ENCODE measurements at regions not wholly inside any gene's neighbourhood (a gene's known extent, or its start where the extent isn't known, plus 50 kb on each side); places are given as distances from the start of the nearest gene placed in this dataset.

DNA sequence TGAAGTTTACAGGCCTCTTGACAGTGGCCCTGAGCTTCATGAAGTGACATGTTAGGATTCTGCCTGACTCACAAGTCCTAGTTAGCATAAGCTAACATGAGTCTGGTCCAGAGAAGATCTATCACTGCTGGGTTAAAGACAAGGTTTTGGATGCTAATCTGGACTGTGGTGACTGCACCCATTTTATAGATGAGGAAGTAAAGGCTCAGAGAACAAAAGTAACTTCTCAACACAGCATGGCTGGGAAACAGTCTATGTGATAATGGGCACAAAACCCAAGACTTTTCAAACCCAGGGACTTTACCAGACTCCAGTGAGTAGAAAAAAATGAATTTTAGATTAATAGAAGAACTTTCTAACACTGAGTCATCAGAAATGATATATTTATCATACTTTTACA lies 236.8 kb upstream of the IRX5 start:
- intact Hi-C loops (cut with DNase I; ENCODE audit: low total_unique reads) = no loop called here
- no peak for DNase-seq
- TF ChIP-seq, protein P1, sequence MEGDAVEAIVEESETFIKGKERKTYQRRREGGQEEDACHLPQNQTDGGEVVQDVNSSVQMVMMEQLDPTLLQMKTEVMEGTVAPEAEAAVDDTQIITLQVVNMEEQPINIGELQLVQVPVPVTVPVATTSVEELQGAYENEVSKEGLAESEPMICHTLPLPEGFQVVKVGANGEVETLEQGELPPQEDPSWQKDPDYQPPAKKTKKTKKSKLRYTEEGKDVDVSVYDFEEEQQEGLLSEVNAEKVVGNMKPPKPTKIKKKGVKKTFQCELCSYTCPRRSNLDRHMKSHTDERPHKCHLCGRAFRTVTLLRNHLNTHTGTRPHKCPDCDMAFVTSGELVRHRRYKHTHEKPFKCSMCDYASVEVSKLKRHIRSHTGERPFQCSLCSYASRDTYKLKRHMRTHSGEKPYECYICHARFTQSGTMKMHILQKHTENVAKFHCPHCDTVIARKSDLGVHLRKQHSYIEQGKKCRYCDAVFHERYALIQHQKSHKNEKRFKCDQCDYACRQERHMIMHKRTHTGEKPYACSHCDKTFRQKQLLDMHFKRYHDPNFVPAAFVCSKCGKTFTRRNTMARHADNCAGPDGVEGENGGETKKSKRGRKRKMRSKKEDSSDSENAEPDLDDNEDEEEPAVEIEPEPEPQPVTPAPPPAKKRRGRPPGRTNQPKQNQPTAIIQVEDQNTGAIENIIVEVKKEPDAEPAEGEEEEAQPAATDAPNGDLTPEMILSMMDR (IDR thresholded peaks at IDR 0.05) = no peak
- no peaks in the 10 kb centered on the region for H3K9me3 ChIP-seq
- H3K4me3 ChIP-seq = no peak overlapping the region
- peaks cover 0 to 5% of the 10 kb centered on the region in 2 donors for H3K27me3 ChIP-seq
- H3K27ac ChIP-seq = no peak overlapping the region
- H3K4me1 ChIP-seq = no peaks in the 10 kb centered on the region
- H3K36me3 ChIP-seq = no peaks in the 10 kb centered on the region

DNA sequence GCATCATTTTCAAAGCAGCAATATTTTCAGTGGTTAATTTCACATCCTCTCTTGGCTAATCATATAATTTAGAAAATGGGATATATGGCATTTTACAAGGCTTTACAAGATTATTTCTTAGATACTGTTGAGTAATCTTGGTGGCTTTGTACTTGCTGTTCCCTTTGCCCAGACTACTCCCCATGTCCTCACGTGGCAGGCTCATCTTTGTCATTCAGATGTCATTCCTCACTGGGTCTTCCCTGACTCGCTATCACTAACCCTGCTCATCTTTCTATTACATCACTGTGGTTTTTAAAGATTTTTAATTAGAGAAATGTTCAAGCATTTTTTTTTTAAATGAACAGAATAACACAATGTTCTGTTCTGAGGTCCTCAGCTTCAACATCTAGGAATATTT lies 240.0 kb upstream of the IRX5 start:
- peaks cover 0 to 5% of the 10 kb centered on the region in 2 donors for H3K27me3 ChIP-seq
- H3K27ac ChIP-seq = no peak overlapping the region
- no peaks in the 10 kb centered on the region for H3K4me1 ChIP-seq
- H3K9me3 ChIP-seq = no peaks in the 10 kb centered on the region
- H3K4me3 ChIP-seq = no peak overlapping the region
- intact Hi-C loops (cut with DNase I; ENCODE audit: low total_unique reads) = no loop called here
- TF ChIP-seq, protein P1 (IDR thresholded peaks at IDR 0.05) = no peak
- no peaks in the 10 kb centered on the region for H3K36me3 ChIP-seq
- DNase-seq = no peak

DNA sequence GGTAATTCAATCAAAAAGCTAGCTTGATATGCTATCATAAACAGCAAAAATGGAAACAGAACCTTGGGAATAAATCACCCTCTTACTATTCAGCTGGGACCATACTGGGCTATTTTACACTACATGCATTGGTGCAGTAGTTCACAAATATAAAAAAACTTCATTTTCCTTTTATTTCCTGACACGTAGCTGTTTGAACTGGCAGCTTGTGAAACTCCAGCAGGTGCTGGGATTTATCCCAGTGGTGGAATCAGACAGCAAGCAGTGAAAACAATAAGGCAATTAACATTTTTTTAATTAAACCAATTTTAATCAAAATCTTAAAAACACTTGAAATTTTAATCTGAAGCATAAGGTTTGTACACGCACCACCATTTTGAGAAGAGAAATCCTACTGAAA lies 240.4 kb upstream of the IRX5 start:
- TF ChIP-seq, protein P1 (IDR thresholded peaks at IDR 0.05) = no peak
- H3K27me3 ChIP-seq = peaks cover 0 to 5% of the 10 kb centered on the region in 2 donors
- H3K36me3 ChIP-seq = no peaks in the 10 kb centered on the region
- no peak for DNase-seq
- H3K4me3 ChIP-seq = no peak overlapping the region
- H3K4me1 ChIP-seq = no peaks in the 10 kb centered on the region
- intact Hi-C loops (cut with DNase I; ENCODE audit: low total_unique reads) = no loop called here
- no peak overlapping the region for H3K27ac ChIP-seq
- H3K9me3 ChIP-seq = no peaks in the 10 kb centered on the region

DNA sequence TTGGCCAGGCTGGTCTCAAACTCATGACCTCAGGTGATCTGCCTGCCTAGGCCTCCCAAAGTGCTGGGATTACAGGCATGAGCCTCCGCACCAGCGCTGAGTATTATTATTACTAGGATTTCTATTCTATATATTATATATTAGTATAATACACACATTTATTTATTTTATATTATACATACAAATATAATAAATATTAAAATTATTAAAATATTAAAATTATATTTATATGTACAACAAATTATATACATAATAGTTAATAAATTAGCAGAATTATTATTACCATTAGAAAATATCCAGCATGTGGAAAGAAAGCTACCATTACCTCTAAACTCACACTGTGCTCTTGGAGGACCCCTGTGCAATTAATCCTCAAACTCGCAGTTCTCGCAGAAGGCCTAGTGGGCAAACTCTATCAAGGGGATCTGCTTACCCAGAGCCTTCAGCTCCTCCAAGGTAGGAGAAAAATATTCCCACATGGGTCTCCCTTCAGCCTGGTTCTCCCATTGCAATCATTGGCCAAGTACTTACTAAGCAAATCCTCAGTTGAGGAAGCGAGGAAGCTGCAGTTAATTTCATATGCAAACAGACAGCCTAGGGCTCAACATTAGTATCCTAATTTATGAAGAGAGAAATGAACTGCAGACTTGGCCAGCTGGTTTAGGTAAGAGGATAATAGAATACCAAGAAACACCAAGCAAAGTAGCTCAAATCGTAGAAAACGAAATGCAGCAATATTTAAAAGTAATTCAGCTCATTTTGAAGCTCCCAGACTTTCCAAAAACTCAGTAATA lies 241.4 kb upstream of the IRX5 start:
- Histone ChIP-seq H3K9me3 (no peaks in the 10 kb centered on the region), H3K36me3 (no peaks in the 10 kb centered on the region), H3K27me3 (peaks cover 0 to 5% of the 10 kb centered on the region in 2 donors), H3K4me1 (no peaks in the 10 kb centered on the region), H3K27ac (no peak overlapping the region), H3K4me3 (no peak overlapping the region)
- TF ChIP-seq, protein P1 (IDR thresholded peaks at IDR 0.05) = no peak
- DNase-seq = no peak
- intact Hi-C loops (cut with DNase I; ENCODE audit: low total_unique reads) = no loop called here

DNA sequence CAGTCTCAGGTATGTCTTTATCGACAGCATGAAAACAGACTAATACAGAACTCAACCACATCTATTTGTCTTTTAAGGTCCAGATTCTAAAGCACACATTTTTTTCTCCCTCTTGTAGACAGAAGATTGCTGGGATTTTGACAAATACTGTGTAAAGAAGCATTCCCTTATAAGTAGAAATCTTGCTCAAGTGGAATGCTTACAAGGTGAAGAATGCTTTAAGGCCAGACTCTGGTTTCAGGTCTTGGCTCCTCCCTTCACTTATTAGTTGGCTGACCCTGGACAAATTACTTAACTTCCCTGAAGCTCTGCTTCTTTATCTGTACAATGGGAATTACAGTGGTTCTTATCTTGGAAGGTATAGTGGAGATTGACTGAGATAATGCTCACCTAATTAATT lies 242.3 kb upstream of the IRX5 start:
- Histone ChIP-seq H3K27ac (no peak overlapping the region), H3K36me3 (no peaks in the 10 kb centered on the region), H3K4me1 (no peaks in the 10 kb centered on the region), H3K27me3 (peaks cover 0 to 5% of the 10 kb centered on the region in 2 donors), H3K9me3 (no peaks in the 10 kb centered on the region), H3K4me3 (no peak overlapping the region)
- TF ChIP-seq, protein P1 (IDR thresholded peaks at IDR 0.05) = no peak
- no peak for DNase-seq
- intact Hi-C loops (cut with DNase I; ENCODE audit: low total_unique reads) = no loop called here
